ENCODE measurements at regions not wholly inside any gene's neighbourhood (a gene's known extent, or its start where the extent isn't known, plus 50 kb on each side); places are given as distances from the start of the nearest gene placed in this dataset.
"Not testable (repeated sequence)": the region's sequence is repeated elsewhere in the genome, so short reads cannot be mapped to it uniquely, and the experiment has no call there.

- H3K36me3 ChIP-seq: no peaks in the 10 kb centered on the region
- DNase-seq (ENCODE audit: low read depth in 1 of 2, low spot score in 2 of 2): no peak
- no peak overlapping the region for H3K4me3 ChIP-seq
- H3K27me3 ChIP-seq (replicated peaks): no peaks in the 10 kb centered on the region
- H3K27ac ChIP-seq: no peak overlapping the region
- no peaks in the 10 kb centered on the region for H3K9me3 ChIP-seq (replicated peaks)
- H3K4me1 ChIP-seq (replicated peaks): no peaks in the 10 kb centered on the region
Measured at GRCh38 chr2:220347626-220348025, 720.2 kb downstream of the SLC4A3 start.

GRCh38 chr2:220348206-220348605 lies 720.8 kb downstream of the SLC4A3 start:
- no peaks in the 10 kb centered on the region for H3K9me3 ChIP-seq (replicated peaks)
- no peak for DNase-seq (ENCODE audit: low read depth in 1 of 2, low spot score in 2 of 2)
- no peak overlapping the region for H3K27ac ChIP-seq
- H3K4me1 ChIP-seq (replicated peaks): no peaks in the 10 kb centered on the region
- no peaks in the 10 kb centered on the region for H3K27me3 ChIP-seq (replicated peaks)
- H3K4me3 ChIP-seq: no peak overlapping the region
- H3K36me3 ChIP-seq: no peaks in the 10 kb centered on the region

DNA sequence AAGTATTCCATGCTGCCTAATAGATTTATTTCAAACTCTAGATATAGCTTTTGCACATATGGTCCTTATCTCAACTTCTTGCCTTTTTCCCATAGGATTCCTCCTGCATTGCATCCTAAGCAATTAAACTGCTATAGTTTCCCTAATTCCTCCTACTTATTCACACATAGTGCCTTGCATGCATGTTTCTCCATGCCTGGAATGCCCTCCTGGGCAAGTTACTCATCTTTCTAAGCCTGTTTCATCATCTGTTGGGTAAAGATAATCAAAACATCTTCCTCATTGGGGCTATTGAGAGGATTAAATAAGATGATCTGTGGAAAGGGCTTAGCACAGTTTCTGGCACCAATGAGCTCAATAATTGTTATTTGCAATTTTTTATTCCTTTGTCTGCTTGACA lies 726.5 kb downstream of the SLC4A3 start:
- Histone ChIP-seq H3K4me1 (replicated peaks) (no peaks in the 10 kb centered on the region), H3K27ac (no peak overlapping the region), H3K27me3 (replicated peaks) (no peaks in the 10 kb centered on the region), H3K36me3 (no peaks in the 10 kb centered on the region), H3K4me3 (no peak overlapping the region), H3K9me3 (replicated peaks) (no peaks in the 10 kb centered on the region; the same call in 1 of the 2 replicates)
- no peak for DNase-seq (ENCODE audit: low read depth in 1 of 2, low spot score in 2 of 2)

- Histone ChIP-seq H3K4me1 (replicated peaks) (no peaks in the 10 kb centered on the region), H3K4me3 (no peak overlapping the region), H3K9me3 (replicated peaks) (no peaks in the 10 kb centered on the region; the same call in 1 of the 2 replicates), H3K27ac (no peak overlapping the region), H3K27me3 (replicated peaks) (no peaks in the 10 kb centered on the region), H3K36me3 (no peaks in the 10 kb centered on the region)
- no peak for DNase-seq (ENCODE audit: low read depth in 1 of 2, low spot score in 2 of 2)
Measured at GRCh38 chr2:220356076-220356475, 728.6 kb downstream of the SLC4A3 start.

GRCh38 chr2:220365023-220365422 lies 737.6 kb downstream of the SLC4A3 start:
- no peak for DNase-seq (ENCODE audit: low read depth in 1 of 2, low spot score in 2 of 2)
- Histone ChIP-seq H3K36me3 (no peaks in the 10 kb centered on the region), H3K27me3 (replicated peaks) (no peaks in the 10 kb centered on the region), H3K4me1 (replicated peaks) (no peaks in the 10 kb centered on the region), H3K9me3 (replicated peaks) (no peaks in the 10 kb centered on the region), H3K4me3 (no peak overlapping the region), H3K27ac (no peak overlapping the region)

DNA sequence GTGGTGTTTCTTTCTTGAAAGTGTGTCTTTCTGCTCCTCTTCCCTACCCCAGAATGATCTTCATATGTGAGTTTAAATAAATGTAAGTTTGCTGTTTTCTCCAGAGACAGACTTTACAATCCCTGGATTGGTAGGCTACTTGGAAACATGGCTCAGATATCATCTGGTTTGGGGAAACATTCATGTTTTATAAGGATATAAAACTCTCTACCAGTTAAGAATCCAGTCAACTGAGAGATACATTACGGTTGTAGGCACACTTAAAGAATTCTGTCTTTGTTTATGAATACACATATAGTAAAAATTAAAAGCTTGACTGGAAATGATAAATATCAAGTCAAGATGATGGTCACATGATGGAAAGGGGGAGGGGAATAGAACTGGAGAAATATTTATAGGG lies 739.3 kb downstream of the SLC4A3 start:
- DNase-seq (ENCODE audit: low read depth in 1 of 2, low spot score in 2 of 2): no peak
- Histone ChIP-seq H3K27me3 (replicated peaks) (no peaks in the 10 kb centered on the region), H3K4me3 (no peak overlapping the region), H3K4me1 (replicated peaks) (no peaks in the 10 kb centered on the region), H3K9me3 (replicated peaks) (no peaks in the 10 kb centered on the region), H3K27ac (no peak overlapping the region), H3K36me3 (no peaks in the 10 kb centered on the region)

DNA sequence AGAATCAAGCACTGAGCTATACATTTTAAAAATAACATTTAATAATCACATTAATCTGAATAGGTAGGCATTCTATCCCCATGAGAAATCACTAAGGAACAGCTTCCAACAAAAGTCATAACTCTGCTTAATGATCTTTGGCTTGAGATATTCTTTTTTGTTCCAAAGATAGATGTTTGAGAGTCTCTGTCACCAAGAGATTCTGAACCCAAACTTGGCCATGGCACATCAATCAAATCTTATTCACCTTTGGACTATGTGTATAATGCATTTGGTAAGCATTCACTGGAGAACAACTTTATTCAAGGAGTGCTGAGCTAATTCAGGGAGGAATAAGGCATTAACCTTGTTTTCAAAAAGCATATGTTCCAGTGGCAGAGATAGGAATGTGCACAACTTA lies 743.3 kb downstream of the SLC4A3 start:
- Histone ChIP-seq H3K4me1 (replicated peaks) (no peaks in the 10 kb centered on the region), H3K4me3 (no peak overlapping the region), H3K27ac (no peak overlapping the region), H3K27me3 (replicated peaks) (no peaks in the 10 kb centered on the region), H3K36me3 (no peaks in the 10 kb centered on the region), H3K9me3 (replicated peaks) (no peaks in the 10 kb centered on the region)
- no peak for DNase-seq (ENCODE audit: low read depth in 1 of 2, low spot score in 2 of 2)

GRCh38 chr2:220371211-220371610 lies 743.8 kb downstream of the SLC4A3 start:
- no peak for DNase-seq (ENCODE audit: low read depth in 1 of 2, low spot score in 2 of 2)
- Histone ChIP-seq H3K4me1 (replicated peaks) (no peaks in the 10 kb centered on the region), H3K4me3 (no peak overlapping the region), H3K36me3 (no peaks in the 10 kb centered on the region), H3K27me3 (replicated peaks) (no peaks in the 10 kb centered on the region), H3K9me3 (replicated peaks) (no peaks in the 10 kb centered on the region), H3K27ac (no peak overlapping the region)

DNA sequence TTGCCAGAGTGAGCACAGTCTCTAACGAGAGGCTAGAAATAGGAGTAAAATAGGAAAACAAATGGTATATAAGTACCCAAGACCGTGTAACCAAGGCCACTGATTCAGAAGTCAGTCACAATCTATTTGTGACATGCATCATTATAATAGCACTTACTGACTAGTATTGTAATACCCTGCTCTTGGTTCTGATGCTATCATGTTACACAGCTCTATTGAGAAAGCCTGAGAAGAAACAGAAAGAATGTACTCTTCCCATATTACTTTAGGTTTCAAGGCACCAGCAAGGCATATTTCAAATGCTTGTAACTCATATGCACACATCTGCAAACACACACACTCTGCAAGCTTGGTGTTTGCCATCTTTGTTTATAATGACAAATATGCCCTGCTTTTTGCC lies 746.4 kb downstream of the SLC4A3 start:
- Histone ChIP-seq H3K4me1 (replicated peaks) (no peaks in the 10 kb centered on the region), H3K4me3 (no peak overlapping the region), H3K36me3 (no peaks in the 10 kb centered on the region), H3K27ac (no peak overlapping the region), H3K27me3 (replicated peaks) (no peaks in the 10 kb centered on the region), H3K9me3 (replicated peaks) (no peaks in the 10 kb centered on the region)
- no peak for DNase-seq (ENCODE audit: low read depth in 1 of 2, low spot score in 2 of 2)

DNA sequence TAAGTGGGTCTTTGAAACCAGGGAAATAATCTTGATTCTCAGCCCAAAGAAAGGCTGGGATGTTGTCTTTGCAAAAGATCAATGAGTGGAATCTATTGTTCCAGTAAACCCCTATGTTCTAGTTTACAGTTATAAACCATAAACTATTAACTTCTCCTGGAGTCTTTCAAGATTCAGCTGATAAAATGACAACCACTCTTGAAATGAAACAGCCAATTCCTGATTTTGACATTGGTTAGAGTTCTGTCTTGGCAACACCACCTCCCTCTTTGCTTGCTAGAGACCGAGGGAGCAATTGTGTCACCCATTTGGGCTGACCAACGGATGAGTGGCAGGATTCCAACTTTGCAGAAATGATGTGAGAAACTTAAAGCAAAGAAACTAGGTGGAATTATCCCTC lies 746.9 kb downstream of the SLC4A3 start:
- no peaks in the 10 kb centered on the region for H3K9me3 ChIP-seq (replicated peaks)
- H3K27me3 ChIP-seq (replicated peaks): no peaks in the 10 kb centered on the region
- no peaks in the 10 kb centered on the region for H3K36me3 ChIP-seq
- H3K27ac ChIP-seq: no peak overlapping the region
- H3K4me3 ChIP-seq: no peak overlapping the region
- no peak for DNase-seq (ENCODE audit: low read depth in 1 of 2, low spot score in 2 of 2)
- no peaks in the 10 kb centered on the region for H3K4me1 ChIP-seq (replicated peaks)

GRCh38 chr2:220377482-220378155 lies 750.2 kb downstream of the SLC4A3 start:
- Histone ChIP-seq H3K9me3 (replicated peaks) (no peaks in the 10 kb centered on the region), H3K27me3 (replicated peaks) (no peaks in the 10 kb centered on the region), H3K4me3 (no peak overlapping the region), H3K4me1 (replicated peaks) (no peaks in the 10 kb centered on the region), H3K27ac (no peak overlapping the region), H3K36me3 (no peaks in the 10 kb centered on the region)
- no peak for DNase-seq (ENCODE audit: low read depth in 1 of 2, low spot score in 2 of 2)

DNA sequence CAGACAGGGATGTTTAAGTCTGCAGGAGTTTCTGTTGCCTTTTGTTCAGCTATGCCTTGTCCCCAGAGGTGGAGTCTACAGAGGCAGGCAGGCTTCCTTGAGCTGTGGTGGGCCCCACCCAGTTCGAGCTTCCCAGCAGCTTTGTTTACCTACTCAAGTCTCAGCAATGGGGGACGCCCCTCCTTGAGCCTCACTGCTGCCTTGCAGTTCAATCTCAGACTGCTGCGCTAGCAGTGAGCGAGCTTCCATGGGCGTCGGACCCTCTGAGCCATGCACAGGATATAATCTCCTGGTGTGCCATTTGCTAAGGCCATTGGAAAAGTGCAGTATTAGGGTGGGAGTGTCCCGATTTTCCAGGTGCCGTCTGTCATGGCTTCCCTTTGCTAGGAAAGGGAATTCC lies 760.3 kb downstream of the SLC4A3 start:
- H3K9me3 ChIP-seq (replicated peaks); H3K4me1 ChIP-seq (replicated peaks); H3K4me3 ChIP-seq; H3K36me3 ChIP-seq; H3K27ac ChIP-seq; DNase-seq (ENCODE audit: low read depth in 1 of 2, low spot score in 2 of 2); H3K27me3 ChIP-seq (replicated peaks): not testable (repeated sequence)

GRCh38 chr2:220393711-220394110 lies 766.3 kb downstream of the SLC4A3 start:
- H3K9me3 ChIP-seq (replicated peaks): no peaks in the 10 kb centered on the region
- no peaks in the 10 kb centered on the region for H3K27me3 ChIP-seq (replicated peaks)
- no peak for DNase-seq (ENCODE audit: low read depth in 1 of 2, low spot score in 2 of 2)
- H3K4me1 ChIP-seq (replicated peaks): no peaks in the 10 kb centered on the region
- H3K27ac ChIP-seq: no peak overlapping the region
- H3K36me3 ChIP-seq: no peaks in the 10 kb centered on the region
- no peak overlapping the region for H3K4me3 ChIP-seq

- Histone ChIP-seq H3K27me3 (replicated peaks) (no peaks in the 10 kb centered on the region), H3K9me3 (replicated peaks) (no peaks in the 10 kb centered on the region), H3K27ac (no peak overlapping the region), H3K4me1 (replicated peaks) (no peaks in the 10 kb centered on the region), H3K4me3 (no peak overlapping the region), H3K36me3 (no peaks in the 10 kb centered on the region)
- peak in 1 of 2 experiments; percentile 2 for DNase-seq (ENCODE audit: low read depth in 1 of 2, low spot score in 2 of 2)
Measured at GRCh38 chr2:220394433-220394832, 767.0 kb downstream of the SLC4A3 start.

DNA sequence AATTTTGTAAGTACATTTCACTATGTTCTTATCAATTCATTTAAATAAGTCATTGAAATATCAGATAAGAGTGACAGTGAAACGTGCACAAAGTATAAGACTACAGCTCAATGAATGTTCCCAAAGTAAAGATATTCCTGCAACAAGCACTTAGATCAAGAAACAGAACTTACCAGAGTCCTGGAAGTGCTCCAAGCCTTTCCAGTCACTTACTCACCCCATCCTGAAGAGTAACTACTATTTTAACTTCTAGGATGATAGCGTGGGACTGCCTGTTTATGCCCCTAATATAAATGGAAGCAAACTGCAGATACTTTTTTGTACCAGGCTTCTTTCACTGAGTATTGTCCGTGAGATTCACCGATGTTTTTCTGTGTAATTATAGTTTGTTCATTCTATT lies 768.9 kb downstream of the SLC4A3 start:
- DNase-seq (ENCODE audit: low read depth in 1 of 2, low spot score in 2 of 2): no peak

More for the DNA sequence above, 768.9 kb downstream of the SLC4A3 start:
- no peak overlapping the region for H3K27ac ChIP-seq
- H3K9me3 ChIP-seq (replicated peaks): no peaks in the 10 kb centered on the region; the same call in 1 of the 2 replicates
- no peaks in the 10 kb centered on the region for H3K36me3 ChIP-seq
- H3K4me1 ChIP-seq (replicated peaks): no peaks in the 10 kb centered on the region
- H3K27me3 ChIP-seq (replicated peaks): no peaks in the 10 kb centered on the region
- H3K4me3 ChIP-seq: no peak overlapping the region
